Osteoblast (primary cell): ENCODE measurements at regions not wholly inside any gene's neighbourhood (a gene's known extent, or its start where the extent isn't known, plus 50 kb on each side); places are given as distances from the start of the nearest gene placed in this dataset.

Experiments used
- DNase-seq: peaks from one replicate; pipeline ENCODE4 v3.0.0; 2011; ENCODE audit warnings: low spot score, mixed read lengths; ENCODE audit not compliant: insufficient read length; ENCODE audit errors: missing footprints
- H2AFZ ChIP-seq: 2 replicates; pipeline ENCODE4 v1.6.0; 2011; ENCODE audit warnings: mild to moderate bottlenecking, low read length
- H3K27ac ChIP-seq: 2 replicates; pipeline ENCODE4 v1.5.1; 2011; ENCODE audit warnings: mild to moderate bottlenecking, low read depth, low read length, moderate library complexity
- H3K27me3 ChIP-seq: 2 replicates; pipeline ENCODE4 v1.6.0; 2012; ENCODE audit warnings: mild to moderate bottlenecking, control low read depth, inconsistent platforms, low read length, moderate library complexity; ENCODE audit not compliant: insufficient read depth
- H3K36me3 ChIP-seq: 2 replicates; pipeline ENCODE4 v1.5.1; 2011; ENCODE audit warnings: mild to moderate bottlenecking, low read length, control low read depth, moderate library complexity; ENCODE audit not compliant: insufficient read depth
- H3K4me1 ChIP-seq: 2 replicates; pipeline ENCODE4 v1.5.1; 2011; ENCODE audit warnings: mild to moderate bottlenecking, low read length, control low read depth, moderate library complexity; ENCODE audit not compliant: insufficient read depth
- H3K4me2 ChIP-seq: 2 replicates; pipeline ENCODE4 v1.6.0; 2011; ENCODE audit warnings: mild to moderate bottlenecking, low read length; ENCODE audit not compliant: insufficient read depth
- H3K4me3 ChIP-seq: fragments of 200-600 bp; sonication (generic); 3 replicates; pipeline ENCODE4 v1.5.1; 2012; ENCODE audit warnings: mild to moderate bottlenecking, low read length, inconsistent platforms; ENCODE audit not compliant: insufficient read depth
- H3K79me2 ChIP-seq: 2 replicates; pipeline ENCODE4 v1.6.0; 2012; ENCODE audit warnings: mild to moderate bottlenecking, low read length, control low read depth, inconsistent platforms; ENCODE audit not compliant: insufficient read depth
- H3K9me3 ChIP-seq: 2 replicates; pipeline ENCODE4 v1.5.1; 2011; ENCODE audit warnings: low read depth, low read length, control low read depth
- H4K20me1 ChIP-seq: 2 replicates; pipeline ENCODE4 v1.6.0; 2012; ENCODE audit warnings: mild to moderate bottlenecking, low read length, control low read depth; ENCODE audit not compliant: insufficient read depth
- CTCF ChIP-seq: IDR thresholded peaks from 2 replicates; pipeline ENCODE4 v1.5.1; 2011; ENCODE audit warnings: mild to moderate bottlenecking, low read depth, low read length, moderate library complexity; ENCODE audit errors: extremely low read depth

GRCh38 chr10:63752318-63752717, 231.1 kb downstream of the REEP3 start:
- H3K9me3 ChIP-seq = no peaks in the 10 kb centered on the region
- no peak overlapping the region for H3K4me2 ChIP-seq
- no peaks in the 10 kb centered on the region for H3K79me2 ChIP-seq
- no peak overlapping the region for H2AFZ ChIP-seq
- H3K36me3 ChIP-seq = no peaks in the 10 kb centered on the region
- no peaks in the 10 kb centered on the region for H4K20me1 ChIP-seq
- H3K4me3 ChIP-seq = no peak overlapping the region
- H3K27me3 ChIP-seq = no peaks in the 10 kb centered on the region
- no peak overlapping the region for H3K27ac ChIP-seq
- no peaks in the 10 kb centered on the region for H3K4me1 ChIP-seq
- no peak for TF ChIP-seq CTCF
- DNase-seq = no peak

- DNase-seq = no peak
- no peak overlapping the region for H3K27ac ChIP-seq
- H4K20me1 ChIP-seq = no peaks in the 10 kb centered on the region
- no peak overlapping the region for H3K4me2 ChIP-seq
- TF ChIP-seq CTCF = no peak
- H3K9me3 ChIP-seq = no peaks in the 10 kb centered on the region
- H3K4me3 ChIP-seq = no peak overlapping the region
- H3K27me3 ChIP-seq = no peaks in the 10 kb centered on the region
- no peaks in the 10 kb centered on the region for H3K36me3 ChIP-seq
- H3K79me2 ChIP-seq = no peaks in the 10 kb centered on the region
- no peaks in the 10 kb centered on the region for H3K4me1 ChIP-seq
- H2AFZ ChIP-seq = no peak overlapping the region
Measured at GRCh38 chr10:63753808-63754207, 232.6 kb downstream of the REEP3 start.

GRCh38 chr10:63755441-63755840, 234.2 kb downstream of the REEP3 start:
- H3K79me2 ChIP-seq = no peaks in the 10 kb centered on the region
- no peak overlapping the region for H3K4me2 ChIP-seq
- no peaks in the 10 kb centered on the region for H4K20me1 ChIP-seq
- H3K4me1 ChIP-seq = no peaks in the 10 kb centered on the region
- no peaks in the 10 kb centered on the region for H3K9me3 ChIP-seq
- no peak overlapping the region for H3K4me3 ChIP-seq
- no peak for DNase-seq
- peaks cover 2% of the 10 kb centered on the region for H3K27me3 ChIP-seq
- no peak for TF ChIP-seq CTCF
- no peaks in the 10 kb centered on the region for H3K36me3 ChIP-seq
- no peak overlapping the region for H2AFZ ChIP-seq
- H3K27ac ChIP-seq = no peak overlapping the region

GRCh38 chr10:63757067-63757466, 235.9 kb downstream of the REEP3 start:
- Histone ChIP-seq H4K20me1 (no peaks in the 10 kb centered on the region), H3K4me1 (no peaks in the 10 kb centered on the region), H3K4me2 (no peak overlapping the region), H3K27ac (no peak overlapping the region), H3K9me3 (no peaks in the 10 kb centered on the region), H3K36me3 (no peaks in the 10 kb centered on the region), H3K27me3 (peaks cover 8% of the 10 kb centered on the region), H3K4me3 (no peak overlapping the region), H2AFZ (no peak overlapping the region), H3K79me2 (no peaks in the 10 kb centered on the region)
- DNase-seq = no peak
- TF ChIP-seq CTCF = no peak
